ENCODE measurements at regions not wholly inside any gene's neighbourhood (a gene's known extent, or its start where the extent isn't known, plus 50 kb on each side); places are given as distances from the start of the nearest gene placed in this dataset.
"Not testable (repeated sequence)": the region's sequence is repeated elsewhere in the genome, so short reads cannot be mapped to it uniquely, and the experiment has no call there.

DNA sequence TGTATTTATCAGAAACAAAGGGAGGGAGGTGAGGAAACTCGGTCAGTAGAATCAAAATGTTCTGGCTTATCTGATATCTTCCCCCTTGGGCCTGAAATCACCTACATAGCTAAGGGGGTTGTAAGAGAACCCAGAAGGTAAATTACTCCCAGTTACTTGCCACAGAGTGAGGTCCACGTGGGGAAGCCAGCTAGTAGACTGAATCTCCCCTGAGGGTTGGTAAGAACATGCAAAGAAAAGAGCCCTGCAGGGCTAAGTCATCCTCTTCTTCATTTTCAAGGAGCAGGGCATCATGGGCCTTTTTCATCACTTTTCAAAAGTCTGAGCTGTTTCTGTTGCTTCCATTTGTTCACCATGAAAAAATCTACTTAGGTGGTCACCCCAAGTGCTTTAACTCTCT is 115.4 kb downstream of the QRSL1 start:
- Histone ChIP-seq H3K36me3 (no peaks in the 10 kb centered on the region), H3K27ac (no peak overlapping the region)

DNA sequence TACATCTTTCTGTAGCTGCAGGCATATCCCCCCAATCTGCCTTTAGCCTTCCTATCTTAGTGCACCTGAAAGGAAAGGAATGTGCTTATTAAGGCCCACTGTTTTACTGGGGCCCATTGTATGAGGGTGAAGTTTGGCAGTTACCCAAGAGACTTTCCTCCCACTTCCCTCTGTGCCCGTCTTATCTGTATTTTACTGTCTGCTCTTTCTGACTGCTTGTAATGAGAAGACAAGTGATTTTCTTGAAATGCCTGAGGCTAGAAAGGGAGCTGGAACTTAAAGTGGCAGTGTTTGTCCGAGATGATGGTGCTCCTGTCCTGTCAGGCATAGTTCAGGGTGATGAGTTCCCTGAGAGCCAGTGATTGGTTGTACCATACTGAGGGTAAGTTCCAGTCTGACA is 114.7 kb downstream of the QRSL1 start:
- peaks cover 0 to 11% (median 0%) of the 10 kb centered on the region in 4 donors for H3K4me1 ChIP-seq
- peak overlapping the region in 1 of 4 donors; percentile 9 for H3K27ac ChIP-seq
- H3K27me3 ChIP-seq, H3K4me3 ChIP-seq, H3K9me3 ChIP-seq, DNase-seq, H3K36me3 ChIP-seq: not testable (repeated sequence)

More for the DNA sequence above, 115.4 kb downstream of the QRSL1 start:
- no peak for TF ChIP-seq POLR2A (IDR thresholded peaks at IDR 0.05)
- TF ChIP-seq, protein P1, sequence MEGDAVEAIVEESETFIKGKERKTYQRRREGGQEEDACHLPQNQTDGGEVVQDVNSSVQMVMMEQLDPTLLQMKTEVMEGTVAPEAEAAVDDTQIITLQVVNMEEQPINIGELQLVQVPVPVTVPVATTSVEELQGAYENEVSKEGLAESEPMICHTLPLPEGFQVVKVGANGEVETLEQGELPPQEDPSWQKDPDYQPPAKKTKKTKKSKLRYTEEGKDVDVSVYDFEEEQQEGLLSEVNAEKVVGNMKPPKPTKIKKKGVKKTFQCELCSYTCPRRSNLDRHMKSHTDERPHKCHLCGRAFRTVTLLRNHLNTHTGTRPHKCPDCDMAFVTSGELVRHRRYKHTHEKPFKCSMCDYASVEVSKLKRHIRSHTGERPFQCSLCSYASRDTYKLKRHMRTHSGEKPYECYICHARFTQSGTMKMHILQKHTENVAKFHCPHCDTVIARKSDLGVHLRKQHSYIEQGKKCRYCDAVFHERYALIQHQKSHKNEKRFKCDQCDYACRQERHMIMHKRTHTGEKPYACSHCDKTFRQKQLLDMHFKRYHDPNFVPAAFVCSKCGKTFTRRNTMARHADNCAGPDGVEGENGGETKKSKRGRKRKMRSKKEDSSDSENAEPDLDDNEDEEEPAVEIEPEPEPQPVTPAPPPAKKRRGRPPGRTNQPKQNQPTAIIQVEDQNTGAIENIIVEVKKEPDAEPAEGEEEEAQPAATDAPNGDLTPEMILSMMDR (IDR thresholded peaks at IDR 0.05), result no peak
- Histone ChIP-seq H3K4me3 (no peak overlapping the region), H3K4me1 (peaks cover 0 to 11% (median 0%) of the 10 kb centered on the region in 4 donors), H3K9me3 (no peaks in the 10 kb centered on the region), H3K27me3 (no peaks in the 10 kb centered on the region)
- DNase-seq, result no peak

DNA sequence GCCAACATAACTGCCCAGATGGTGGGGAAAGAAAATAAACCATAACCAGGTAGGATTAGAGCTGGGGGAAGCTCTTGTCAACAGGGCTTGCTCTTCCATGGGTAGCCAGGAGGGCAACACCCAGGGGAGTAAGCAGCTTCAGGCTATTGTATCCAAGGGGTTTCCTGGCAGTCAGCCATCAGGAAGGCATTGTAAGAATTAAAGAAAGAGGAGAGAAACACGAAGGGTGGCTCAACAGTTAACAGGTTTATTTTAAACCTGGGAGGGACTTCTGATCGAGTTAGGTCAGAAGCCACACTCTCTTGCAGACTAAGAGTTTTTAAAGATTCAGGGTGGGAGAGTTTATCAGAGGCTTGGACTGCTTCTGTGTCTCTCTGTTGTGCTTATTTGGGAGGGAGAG is 114.2 kb downstream of the QRSL1 start:
- H3K4me1 ChIP-seq, result peaks cover 0 to 11% (median 0%) of the 10 kb centered on the region in 4 donors
- no peak for TF ChIP-seq POLR2A (IDR thresholded peaks at IDR 0.05)
- TF ChIP-seq, protein P1 (IDR thresholded peaks at IDR 0.05), result no peak

DNA sequence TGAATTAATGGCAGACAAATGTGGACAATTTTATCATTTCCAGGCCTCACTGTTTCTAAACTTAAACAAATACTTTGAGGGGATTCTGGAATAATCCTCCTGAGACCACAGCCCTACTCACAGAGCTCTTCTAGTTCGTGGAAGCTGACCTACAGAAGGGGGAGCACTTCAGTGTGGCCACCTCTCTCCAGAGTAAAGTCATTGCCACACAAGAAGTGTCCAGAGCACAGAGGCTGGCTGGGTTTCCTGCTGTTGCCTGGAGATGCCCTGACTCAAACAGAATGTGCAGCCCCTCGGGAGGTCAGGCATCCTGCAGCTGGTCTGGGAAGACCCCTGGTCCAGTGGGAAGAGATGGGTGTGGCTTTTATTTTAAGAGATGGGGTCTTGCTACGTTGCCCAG is 110.9 kb downstream of the QRSL1 start:
- Histone ChIP-seq H3K27ac (no peak overlapping the region), H3K27me3 (no peaks in the 10 kb centered on the region), H3K36me3 (no peaks in the 10 kb centered on the region), H3K9me3 (peaks cover 0 to 6% (median 0%) of the 10 kb centered on the region in 4 donors), H3K4me3 (no peak overlapping the region), H3K4me1 (peaks cover 0 to 4% (median 2%) of the 10 kb centered on the region in 4 donors)
- no peak for DNase-seq
- no peak for TF ChIP-seq POLR2A (IDR thresholded peaks at IDR 0.05)
- TF ChIP-seq, protein P1 (IDR thresholded peaks at IDR 0.05), result no peak

More for the DNA sequence above, 114.2 kb downstream of the QRSL1 start:
- peak overlapping the region in 1 of 4 donors; percentile 9 for H3K27ac ChIP-seq
- no peak for DNase-seq
- H3K27me3 ChIP-seq, result no peaks in the 10 kb centered on the region
- no peaks in the 10 kb centered on the region for H3K36me3 ChIP-seq
- no peak overlapping the region for H3K4me3 ChIP-seq
- H3K9me3 ChIP-seq, result no peaks in the 10 kb centered on the region

DNA sequence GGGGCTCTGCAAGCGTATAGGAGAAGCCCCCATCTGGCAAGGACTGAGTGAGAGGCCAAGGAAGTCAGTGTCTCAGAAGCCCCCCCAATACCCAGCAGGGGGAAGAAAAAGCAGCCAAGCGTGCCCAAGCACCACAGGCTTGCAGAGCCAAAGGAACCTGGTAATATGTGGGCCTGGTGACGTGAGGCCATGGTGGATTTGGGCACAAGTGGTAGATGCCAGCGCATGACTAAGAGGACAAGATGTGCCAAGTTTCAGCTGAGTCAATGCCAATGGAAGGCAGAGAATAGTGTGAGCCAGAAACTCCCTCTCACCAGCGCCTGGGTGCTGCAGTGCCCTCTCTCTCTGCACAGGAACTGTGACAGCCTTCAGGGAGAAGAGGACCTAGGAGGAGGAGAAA is 110.0 kb downstream of the QRSL1 start:
- DNase-seq, result peak in 1 of 3 donors; percentile 31
- H3K4me1 ChIP-seq, result peaks cover 0 to 4% (median 2%) of the 10 kb centered on the region in 4 donors
- TF ChIP-seq POLR2A (IDR thresholded peaks at IDR 0.05), result no peak
- TF ChIP-seq, protein P1 (IDR thresholded peaks at IDR 0.05), result no peak
- H3K36me3 ChIP-seq, result no peaks in the 10 kb centered on the region
- peaks cover 0 to 6% (median 0%) of the 10 kb centered on the region in 4 donors for H3K9me3 ChIP-seq
- no peaks in the 10 kb centered on the region for H3K27me3 ChIP-seq
- no peak overlapping the region for H3K4me3 ChIP-seq
- H3K27ac ChIP-seq, result no peak overlapping the region

DNA sequence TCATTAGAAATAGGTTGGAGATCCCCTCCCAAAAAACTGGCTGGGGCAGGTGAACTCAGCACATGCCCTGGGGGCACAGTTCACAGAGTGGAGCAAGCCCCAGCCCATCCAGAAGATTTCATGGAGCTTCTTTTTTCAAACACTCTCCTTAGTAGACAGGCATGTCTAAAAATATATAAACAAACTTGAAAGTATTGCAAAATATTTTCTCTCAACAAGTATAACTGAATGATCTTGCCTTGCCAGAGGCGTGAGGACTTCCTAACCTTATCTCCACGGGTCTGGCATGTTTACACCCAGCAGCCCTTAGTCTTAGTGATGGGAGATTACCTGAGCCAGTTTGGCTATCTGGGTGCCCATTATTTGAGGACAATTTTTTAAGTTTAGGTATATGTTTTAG is 107.1 kb downstream of the QRSL1 start:
- H3K9me3 ChIP-seq, result peaks cover 0 to 6% (median 0%) of the 10 kb centered on the region in 4 donors
- H3K27ac ChIP-seq, result no peak overlapping the region
- no peak overlapping the region for H3K4me3 ChIP-seq
- H3K4me1 ChIP-seq, result peaks cover 0 to 4% (median 0%) of the 10 kb centered on the region in 4 donors
- no peaks in the 10 kb centered on the region for H3K27me3 ChIP-seq
- DNase-seq, result no peak
- TF ChIP-seq, protein P1 (IDR thresholded peaks at IDR 0.05), result no peak
- no peak for TF ChIP-seq POLR2A (IDR thresholded peaks at IDR 0.05)
- H3K36me3 ChIP-seq, result no peaks in the 10 kb centered on the region

All from Peyer's patch (tissue), 4 donors.